WTC11 (cell line): ENCODE measurements at regions not wholly inside any gene's neighbourhood (a gene's known extent, or its start where the extent isn't known, plus 50 kb on each side); places are given as distances from the start of the nearest gene placed in this dataset.
"Not testable (repeated sequence)": the region's sequence is repeated elsewhere in the genome, so short reads cannot be mapped to it uniquely, and the experiment has no call there.

Experiments
- ARID4B ChIP-seq: sonication (generic); formaldehyde crosslinking; IDR thresholded peaks from 2 replicates; pipeline ENCODE4 v1.8.0; 2023; ENCODE audit warnings: missing genetic modification reagents, mild to moderate bottlenecking, borderline replicate concordance
- CREB1 ChIP-seq: sonication (generic); formaldehyde crosslinking; IDR thresholded peaks from 2 replicates; pipeline ENCODE4 v1.8.0; 2023; ENCODE audit warnings: mild to moderate bottlenecking, missing genetic modification reagents
- CTCF ChIP-seq: fragments of 200-600 bp; IDR thresholded peaks from 2 replicates; pipeline ENCODE4 v1.8.0; 2022; ENCODE audit warnings: antibody characterized with exemption
- E2F4 ChIP-seq: sonication (generic); formaldehyde crosslinking; IDR thresholded peaks from 2 replicates; pipeline ENCODE4 v1.8.1; 2022; ENCODE audit warnings: low read depth, mild to moderate bottlenecking, moderate library complexity, missing genetic modification reagents, borderline replicate concordance
- JUN ChIP-seq: sonication (generic); formaldehyde crosslinking; IDR thresholded peaks from 2 replicates; pipeline ENCODE4 v1.8.0; 2023; ENCODE audit warnings: mild to moderate bottlenecking, missing genetic modification reagents
- MAX ChIP-seq: sonication (generic); formaldehyde crosslinking; IDR thresholded peaks from 2 replicates; pipeline ENCODE4 v1.8.0; 2022; ENCODE audit warnings: mild to moderate bottlenecking, missing genetic modification reagents
- MXD4 ChIP-seq: fragments of 250-450 bp; sonication (Bioruptor Pico); IDR thresholded peaks from 2 replicates; pipeline ENCODE4 v1.8.0; 2021; ENCODE audit warnings: mild to moderate bottlenecking, moderate library complexity, borderline replicate concordance
- NFATC4 ChIP-seq: fragments of 250-450 bp; sonication (Bioruptor Pico); IDR thresholded peaks from 2 replicates; pipeline ENCODE4 v1.9.0; 2021; ENCODE audit warnings: mild to moderate bottlenecking
- NR3C1 ChIP-seq: sonication (generic); formaldehyde crosslinking; conservative IDR thresholded peaks from 2 replicates; pipeline ENCODE4 v1.8.1; 2023; ENCODE audit warnings: low read depth, mild to moderate bottlenecking, missing genetic modification reagents
- USF1 ChIP-seq: sonication (generic); formaldehyde crosslinking; IDR thresholded peaks from 2 replicates; pipeline ENCODE4 v1.8.0; 2022; ENCODE audit warnings: mild to moderate bottlenecking, missing genetic modification reagents

GRCh38 chrX:123803984-123804365 lies 55.9 kb upstream of the XIAP start:
- TF ChIP-seq USF1 (CRISPR knock-in tag); NFATC4 (CRISPR knock-in tag); CTCF; E2F4; NR3C1 (CRISPR knock-in tag); MXD4; MAX (CRISPR knock-in tag); JUN (CRISPR knock-in tag); CREB1 (CRISPR knock-in tag); ARID4B: not testable (repeated sequence)
